ENCODE measurements at regions not wholly inside any gene's neighbourhood (a gene's known extent, or its start where the extent isn't known, plus 50 kb on each side); places are given as distances from the start of the nearest gene placed in this dataset.
"Not testable (repeated sequence)": the region's sequence is repeated elsewhere in the genome, so short reads cannot be mapped to it uniquely, and the experiment has no call there.

- not testable (repeated sequence) for DNase-seq; H3K27me3 ChIP-seq (ENCODE audit: control insufficient read depth in 3 of 3, insufficient read depth in 3 of 3, low read length in 3 of 3); H3K4me3 ChIP-seq (ENCODE audit: low read depth in 1 of 3, low read length in 3 of 3); FAIRE-seq; H3K27ac ChIP-seq (ENCODE audit: low read depth in 1 of 3, low read length in 2 of 3); H3K36me3 ChIP-seq (ENCODE audit: control insufficient read depth in 3 of 3, insufficient read depth in 2 of 3, low read depth in 1 of 3, low read length in 3 of 3); H3K4me1 ChIP-seq (ENCODE audit: control insufficient read depth in 3 of 3, insufficient read depth in 2 of 3, low read depth in 1 of 3, low read length in 2 of 3); H3K9me3 ChIP-seq (ENCODE audit: control insufficient read depth in 2 of 2, insufficient read depth in 1 of 2, low read depth in 1 of 2, low read length in 1 of 2)
- 55 to 60% (median 57%) methylated on average over 3 of the region's 3 CpGs for WGBS, 3 donors
Observed at GRCh38 chr16:16549710-16550109, 170.8 kb downstream of the NPIPA7 start.

- not testable (repeated sequence) for H3K4me1 ChIP-seq (ENCODE audit: control insufficient read depth in 3 of 3, insufficient read depth in 2 of 3, low read depth in 1 of 3, low read length in 2 of 3); DNase-seq; H3K4me3 ChIP-seq (ENCODE audit: low read depth in 1 of 3, low read length in 3 of 3); H3K36me3 ChIP-seq (ENCODE audit: control insufficient read depth in 3 of 3, insufficient read depth in 2 of 3, low read depth in 1 of 3, low read length in 3 of 3); H3K9me3 ChIP-seq (ENCODE audit: control insufficient read depth in 2 of 2, insufficient read depth in 1 of 2, low read depth in 1 of 2, low read length in 1 of 2); H3K27me3 ChIP-seq (ENCODE audit: control insufficient read depth in 3 of 3, insufficient read depth in 3 of 3, low read length in 3 of 3); H3K27ac ChIP-seq (ENCODE audit: low read depth in 1 of 3, low read length in 2 of 3); FAIRE-seq
- WGBS, 3 donors = 56 to 69% (median 69%) methylated on average over 2 of the region's 2 CpGs
Observed at GRCh38 chr16:16550824-16551223, 171.9 kb downstream of the NPIPA7 start.

- 7 to 60% (median 48%) methylated on average over 1 of the region's 1 CpG for WGBS, 3 donors
- not testable (repeated sequence) for FAIRE-seq; H3K4me3 ChIP-seq (ENCODE audit: low read depth in 1 of 3, low read length in 3 of 3); H3K9me3 ChIP-seq (ENCODE audit: control insufficient read depth in 2 of 2, insufficient read depth in 1 of 2, low read depth in 1 of 2, low read length in 1 of 2); H3K27me3 ChIP-seq (ENCODE audit: control insufficient read depth in 3 of 3, insufficient read depth in 3 of 3, low read length in 3 of 3); H3K27ac ChIP-seq (ENCODE audit: low read depth in 1 of 3, low read length in 2 of 3); H3K4me1 ChIP-seq (ENCODE audit: control insufficient read depth in 3 of 3, insufficient read depth in 2 of 3, low read depth in 1 of 3, low read length in 2 of 3); DNase-seq; H3K36me3 ChIP-seq (ENCODE audit: control insufficient read depth in 3 of 3, insufficient read depth in 2 of 3, low read depth in 1 of 3, low read length in 3 of 3)
Observed at GRCh38 chr16:16552819-16553340, 173.9 kb downstream of the NPIPA7 start.

GRCh38 chr16:16559179-16559740 lies 180.3 kb downstream of the NPIPA7 start:
- H3K36me3 ChIP-seq (ENCODE audit: control insufficient read depth in 3 of 3, insufficient read depth in 2 of 3, low read depth in 1 of 3, low read length in 3 of 3); DNase-seq; H3K4me1 ChIP-seq (ENCODE audit: control insufficient read depth in 3 of 3, insufficient read depth in 2 of 3, low read depth in 1 of 3, low read length in 2 of 3); H3K4me3 ChIP-seq (ENCODE audit: low read depth in 1 of 3, low read length in 3 of 3); FAIRE-seq; H3K27ac ChIP-seq (ENCODE audit: low read depth in 1 of 3, low read length in 2 of 3); H3K27me3 ChIP-seq (ENCODE audit: control insufficient read depth in 3 of 3, insufficient read depth in 3 of 3, low read length in 3 of 3); H3K9me3 ChIP-seq (ENCODE audit: control insufficient read depth in 2 of 2, insufficient read depth in 1 of 2, low read depth in 1 of 2, low read length in 1 of 2): not testable (repeated sequence)
- WGBS, 3 donors = 16 to 50% (median 47%) methylated on average over 5 to 6 of the region's 9 CpGs

- WGBS, 3 donors = 61 to 71% (median 66%) methylated on average over 5 of the region's 5 CpGs
- not testable (repeated sequence) for H3K9me3 ChIP-seq (ENCODE audit: control insufficient read depth in 2 of 2, insufficient read depth in 1 of 2, low read depth in 1 of 2, low read length in 1 of 2)
Observed at GRCh38 chr16:16561532-16561931, 182.6 kb downstream of the NPIPA7 start.

GRCh38 chr16:16563962-16564361 lies 185.0 kb downstream of the NPIPA7 start:
- H3K9me3 ChIP-seq (ENCODE audit: control insufficient read depth in 2 of 2, insufficient read depth in 1 of 2, low read depth in 1 of 2, low read length in 1 of 2); H3K27me3 ChIP-seq (ENCODE audit: control insufficient read depth in 3 of 3, insufficient read depth in 3 of 3, low read length in 3 of 3); FAIRE-seq; H3K4me3 ChIP-seq (ENCODE audit: low read depth in 1 of 3, low read length in 3 of 3); H3K4me1 ChIP-seq (ENCODE audit: control insufficient read depth in 3 of 3, insufficient read depth in 2 of 3, low read depth in 1 of 3, low read length in 2 of 3); DNase-seq; H3K36me3 ChIP-seq (ENCODE audit: control insufficient read depth in 3 of 3, insufficient read depth in 2 of 3, low read depth in 1 of 3, low read length in 3 of 3); H3K27ac ChIP-seq (ENCODE audit: low read depth in 1 of 3, low read length in 2 of 3): not testable (repeated sequence)
- WGBS, 3 donors = 78% methylated on average over 1 of the region's 5 CpGs; no CpG with 5 or more reads in 2 of the 3 donors

More at GRCh38 chr16:16561532-16561931, 182.6 kb downstream of the NPIPA7 start:
- not testable (repeated sequence) for H3K27me3 ChIP-seq (ENCODE audit: control insufficient read depth in 3 of 3, insufficient read depth in 3 of 3, low read length in 3 of 3); H3K36me3 ChIP-seq (ENCODE audit: control insufficient read depth in 3 of 3, insufficient read depth in 2 of 3, low read depth in 1 of 3, low read length in 3 of 3); H3K27ac ChIP-seq (ENCODE audit: low read depth in 1 of 3, low read length in 2 of 3); H3K4me3 ChIP-seq (ENCODE audit: low read depth in 1 of 3, low read length in 3 of 3); H3K4me1 ChIP-seq (ENCODE audit: control insufficient read depth in 3 of 3, insufficient read depth in 2 of 3, low read depth in 1 of 3, low read length in 2 of 3); DNase-seq; FAIRE-seq

GRCh38 chr16:16565326-16565725 lies 186.4 kb downstream of the NPIPA7 start:
- not testable (repeated sequence) for H3K4me3 ChIP-seq (ENCODE audit: low read depth in 1 of 3, low read length in 3 of 3); H3K36me3 ChIP-seq (ENCODE audit: control insufficient read depth in 3 of 3, insufficient read depth in 2 of 3, low read depth in 1 of 3, low read length in 3 of 3); H3K27ac ChIP-seq (ENCODE audit: low read depth in 1 of 3, low read length in 2 of 3); H3K9me3 ChIP-seq (ENCODE audit: control insufficient read depth in 2 of 2, insufficient read depth in 1 of 2, low read depth in 1 of 2, low read length in 1 of 2); FAIRE-seq; H3K27me3 ChIP-seq (ENCODE audit: control insufficient read depth in 3 of 3, insufficient read depth in 3 of 3, low read length in 3 of 3); DNase-seq; H3K4me1 ChIP-seq (ENCODE audit: control insufficient read depth in 3 of 3, insufficient read depth in 2 of 3, low read depth in 1 of 3, low read length in 2 of 3)
- no CpG with 5 or more reads among the region's 7 CpGs for WGBS, 3 donors

GRCh38 chr16:16570055-16570454 lies 191.1 kb downstream of the NPIPA7 start:
- not testable (repeated sequence) for H3K4me3 ChIP-seq (ENCODE audit: low read depth in 1 of 3, low read length in 3 of 3); H3K36me3 ChIP-seq (ENCODE audit: control insufficient read depth in 3 of 3, insufficient read depth in 2 of 3, low read depth in 1 of 3, low read length in 3 of 3); H3K27ac ChIP-seq (ENCODE audit: low read depth in 1 of 3, low read length in 2 of 3); H3K27me3 ChIP-seq (ENCODE audit: control insufficient read depth in 3 of 3, insufficient read depth in 3 of 3, low read length in 3 of 3); H3K9me3 ChIP-seq (ENCODE audit: control insufficient read depth in 2 of 2, insufficient read depth in 1 of 2, low read depth in 1 of 2, low read length in 1 of 2); H3K4me1 ChIP-seq (ENCODE audit: control insufficient read depth in 3 of 3, insufficient read depth in 2 of 3, low read depth in 1 of 3, low read length in 2 of 3); FAIRE-seq
- 6 to 37% (median 21%) methylated on average over 5 of the region's 5 CpGs for WGBS, 3 donors
- peak in 1 of 2 donors; percentile 5 for DNase-seq

- not testable (repeated sequence) for H3K4me1 ChIP-seq (ENCODE audit: control insufficient read depth in 3 of 3, insufficient read depth in 2 of 3, low read depth in 1 of 3, low read length in 2 of 3); H3K36me3 ChIP-seq (ENCODE audit: control insufficient read depth in 3 of 3, insufficient read depth in 2 of 3, low read depth in 1 of 3, low read length in 3 of 3); H3K4me3 ChIP-seq (ENCODE audit: low read depth in 1 of 3, low read length in 3 of 3); FAIRE-seq; H3K27me3 ChIP-seq (ENCODE audit: control insufficient read depth in 3 of 3, insufficient read depth in 3 of 3, low read length in 3 of 3); H3K9me3 ChIP-seq (ENCODE audit: control insufficient read depth in 2 of 2, insufficient read depth in 1 of 2, low read depth in 1 of 2, low read length in 1 of 2); H3K27ac ChIP-seq (ENCODE audit: low read depth in 1 of 3, low read length in 2 of 3); DNase-seq
- WGBS, 3 donors = 54 to 59% (median 57%) methylated on average over 2 of the region's 2 CpGs
Observed at GRCh38 chr16:16570874-16571273, 191.9 kb downstream of the NPIPA7 start.

All from small intestine (tissue), 7 donors.